ENCODE measurements at regions not wholly inside any gene's neighbourhood (a gene's known extent, or its start where the extent isn't known, plus 50 kb on each side); places are given as distances from the start of the nearest gene placed in this dataset.

GRCh38 chr10:109341986-109342385 lies 581.3 kb downstream of the XPNPEP1 start:
- H3K27ac Mint-ChIP-seq (ENCODE audit: unreplicated experiment), result no peak overlapping the region
- H3K4me1 ChIP-seq, result no peaks in the 10 kb centered on the region
- POLR2A ChIA-PET, result no interaction called here
- H3K4me3 ChIP-seq (ENCODE audit: low read depth, low read length), result no peak overlapping the region
- H3K27me3 ChIP-seq (replicated peaks; ENCODE audit: control insufficient read depth, insufficient read depth, low read length), result no peaks in the 10 kb centered on the region
- intact Hi-C loops (cut with micrococcal nuclease; ENCODE audit: unreplicated experiment), result no loop called here
- BruUV-seq (replicated peaks), result no TSS peak
- no peak for TF ChIP-seq CTCF (IDR thresholded peaks at IDR 0.05; ENCODE audit: insufficient read depth in 1 of 2, low read depth in 1 of 2, low read length in 1 of 2, severe bottlenecking in 1 of 2, unreplicated experiment in 1 of 2)
- H3K4me1 Mint-ChIP-seq (ENCODE audit: low read depth, unreplicated experiment), result no peaks in the 10 kb centered on the region
- H3K36me3 Mint-ChIP-seq (ENCODE audit: insufficient read depth, unreplicated experiment), result no peaks in the 10 kb centered on the region
- CTCF ChIA-PET, result no interaction called here
- H3K9me3 Mint-ChIP-seq (ENCODE audit: unreplicated experiment), result peaks cover 24% of the 10 kb centered on the region
- H3K4me3 Mint-ChIP-seq (ENCODE audit: unreplicated experiment), result no peak overlapping the region
- no peaks in the 10 kb centered on the region for H3K27me3 Mint-ChIP-seq (ENCODE audit: insufficient read depth, unreplicated experiment)
- no peaks in the 10 kb centered on the region for H3K36me3 ChIP-seq (ENCODE audit: control insufficient read depth, insufficient read depth, low read length)
- H3K9me3 ChIP-seq, result no peaks in the 10 kb centered on the region
- no peak for DNase-seq

GRCh38 chr10:109328001-109328400 lies 595.3 kb downstream of the XPNPEP1 start:
- BruUV-seq (replicated peaks), result no TSS peak
- ChIA-PET POLR2A (no interaction called here), CTCF (interaction anchor here (0.7 kb wide), 1 partner anchor 130 kb away, joined by 4 read pairs; no protein-coding TSS in a partner anchor)
- Mint-ChIP-seq H3K4me3 (ENCODE audit: unreplicated experiment) (no peak overlapping the region), H3K27me3 (ENCODE audit: insufficient read depth, unreplicated experiment) (no peaks in the 10 kb centered on the region), H3K9me3 (ENCODE audit: unreplicated experiment) (peaks cover 16% of the 10 kb centered on the region), H3K36me3 (ENCODE audit: insufficient read depth, unreplicated experiment) (no peaks in the 10 kb centered on the region), H3K4me1 (ENCODE audit: low read depth, unreplicated experiment) (no peaks in the 10 kb centered on the region), H3K27ac (ENCODE audit: unreplicated experiment) (no peak overlapping the region)
- no peaks in the 10 kb centered on the region for H3K4me1 ChIP-seq
- peak in 1 of 2 experiments; percentile 2 for TF ChIP-seq CTCF (IDR thresholded peaks at IDR 0.05; ENCODE audit: insufficient read depth in 1 of 2, low read depth in 1 of 2, low read length in 1 of 2, severe bottlenecking in 1 of 2, unreplicated experiment in 1 of 2)
- H3K4me3 ChIP-seq (ENCODE audit: low read depth, low read length), result no peak overlapping the region
- no peaks in the 10 kb centered on the region for H3K36me3 ChIP-seq (ENCODE audit: control insufficient read depth, insufficient read depth, low read length)
- no peaks in the 10 kb centered on the region for H3K9me3 ChIP-seq
- intact Hi-C loops (cut with micrococcal nuclease; ENCODE audit: unreplicated experiment), result no loop called here
- no peak for DNase-seq
- H3K27me3 ChIP-seq (replicated peaks; ENCODE audit: control insufficient read depth, insufficient read depth, low read length), result no peaks in the 10 kb centered on the region

GRCh38 chr10:109327266-109327665 lies 596.0 kb downstream of the XPNPEP1 start:
- peaks cover 16% of the 10 kb centered on the region for H3K9me3 Mint-ChIP-seq (ENCODE audit: unreplicated experiment)
- POLR2A ChIA-PET, result no interaction called here
- no peaks in the 10 kb centered on the region for H3K9me3 ChIP-seq
- CTCF ChIA-PET, result no interaction called here
- DNase-seq, result no peak
- no peaks in the 10 kb centered on the region for H3K27me3 ChIP-seq (replicated peaks; ENCODE audit: control insufficient read depth, insufficient read depth, low read length)
- H3K4me1 ChIP-seq, result no peaks in the 10 kb centered on the region
- no peak for TF ChIP-seq CTCF (IDR thresholded peaks at IDR 0.05; ENCODE audit: insufficient read depth in 1 of 2, low read depth in 1 of 2, low read length in 1 of 2, severe bottlenecking in 1 of 2, unreplicated experiment in 1 of 2)
- H3K4me3 Mint-ChIP-seq (ENCODE audit: unreplicated experiment), result no peak overlapping the region
- no peak overlapping the region for H3K4me3 ChIP-seq (ENCODE audit: low read depth, low read length)
- H3K36me3 Mint-ChIP-seq (ENCODE audit: insufficient read depth, unreplicated experiment), result no peaks in the 10 kb centered on the region
- no peak overlapping the region for H3K27ac Mint-ChIP-seq (ENCODE audit: unreplicated experiment)
- intact Hi-C loops (cut with micrococcal nuclease; ENCODE audit: unreplicated experiment), result no loop called here
- no TSS peak for BruUV-seq (replicated peaks)
- H3K36me3 ChIP-seq (ENCODE audit: control insufficient read depth, insufficient read depth, low read length), result no peaks in the 10 kb centered on the region
- no peaks in the 10 kb centered on the region for H3K27me3 Mint-ChIP-seq (ENCODE audit: insufficient read depth, unreplicated experiment)
- H3K4me1 Mint-ChIP-seq (ENCODE audit: low read depth, unreplicated experiment), result no peaks in the 10 kb centered on the region
